KMS-11 (cell line): ENCODE measurements at regions not wholly inside any gene's neighbourhood (a gene's known extent, or its start where the extent isn't known, plus 50 kb on each side); places are given as distances from the start of the nearest gene placed in this dataset.

Experiments used
- H2AFZ ChIP-seq: fragments of 200-600 bp; sonication (generic); 2 replicates; pipeline ENCODE4 v1.6.1; 2016; ENCODE audit warnings: antibody characterized with exemption, mixed run types, low read depth
- H3K27ac ChIP-seq: fragments of 200-600 bp; sonication (generic); 2 replicates; pipeline ENCODE4 v1.6.1; 2016; ENCODE audit warnings: mild to moderate bottlenecking, mixed run types
- H3K27me3 ChIP-seq: fragments of 200-600 bp; sonication (generic); 2 replicates; pipeline ENCODE4 v1.6.1; 2017; ENCODE audit warnings: mild to moderate bottlenecking, low read depth, mixed run types, moderate library complexity; ENCODE audit not compliant: insufficient read depth
- H3K36me3 ChIP-seq: fragments of 200-600 bp; sonication (generic); 2 replicates; pipeline ENCODE4 v1.6.1; 2017; ENCODE audit warnings: mild to moderate bottlenecking, mixed run types; ENCODE audit not compliant: insufficient read depth
- H3K4me1 ChIP-seq: fragments of 200-600 bp; sonication (generic); 2 replicates; pipeline ENCODE4 v1.6.1; 2016; ENCODE audit warnings: mild to moderate bottlenecking, low read depth, mixed run types; ENCODE audit not compliant: poor library complexity, severe bottlenecking
- H3K4me2 ChIP-seq: fragments of 200-600 bp; sonication (generic); 2 replicates; pipeline ENCODE4 v1.7.0; 2016; ENCODE audit warnings: mild to moderate bottlenecking, mixed run types
- H3K4me3 ChIP-seq: fragments of 200-600 bp; sonication (generic); IDR thresholded peaks from 2 replicates; pipeline ENCODE4 v1.6.1; 2017; ENCODE audit warnings: low read depth, low read length, mixed read lengths; ENCODE audit not compliant: insufficient read depth
- H3K79me2 ChIP-seq: fragments of 200-600 bp; sonication (generic); 2 replicates; pipeline ENCODE4 v1.6.1; 2016; ENCODE audit warnings: low read depth, mixed run types; ENCODE audit not compliant: insufficient read depth
- H3K9ac ChIP-seq: fragments of 200-600 bp; sonication (generic); 2 replicates; pipeline ENCODE4 v1.6.1; 2016; ENCODE audit warnings: mild to moderate bottlenecking, mixed run types
- H4K20me1 ChIP-seq: fragments of 200-600 bp; sonication (generic); 2 replicates; pipeline ENCODE4 v1.6.1; 2016; ENCODE audit warnings: mild to moderate bottlenecking, mixed run types; ENCODE audit not compliant: insufficient read depth
- CTCF ChIP-seq: fragments of 200-600 bp; sonication (generic); conservative IDR thresholded peaks from 2 replicates; pipeline ENCODE4 v1.6.1; 2017; ENCODE audit warnings: low read depth, mild to moderate bottlenecking, antibody characterized with exemption, low read length, moderate library complexity, mixed read lengths

DNA sequence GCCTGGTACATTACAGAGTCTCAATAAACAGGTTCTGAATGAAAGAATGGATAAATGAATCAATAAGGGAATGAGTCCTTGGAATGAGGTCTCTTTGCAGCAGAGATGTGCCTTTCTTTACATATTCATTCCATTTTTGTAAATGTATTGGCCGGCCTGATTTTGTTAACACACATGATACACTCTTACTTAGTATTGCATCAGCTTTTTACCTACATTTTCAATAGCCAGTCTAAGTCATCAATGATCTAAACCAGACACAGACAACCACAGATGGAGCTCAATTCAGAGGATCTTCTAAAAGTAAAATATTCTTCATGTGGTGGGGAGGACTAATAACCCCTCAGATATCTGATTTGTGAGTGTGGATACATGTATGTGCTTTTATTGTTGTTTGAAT is 653.1 kb downstream of the LMO4 start:
- no peaks in the 10 kb centered on the region for H3K36me3 ChIP-seq

DNA sequence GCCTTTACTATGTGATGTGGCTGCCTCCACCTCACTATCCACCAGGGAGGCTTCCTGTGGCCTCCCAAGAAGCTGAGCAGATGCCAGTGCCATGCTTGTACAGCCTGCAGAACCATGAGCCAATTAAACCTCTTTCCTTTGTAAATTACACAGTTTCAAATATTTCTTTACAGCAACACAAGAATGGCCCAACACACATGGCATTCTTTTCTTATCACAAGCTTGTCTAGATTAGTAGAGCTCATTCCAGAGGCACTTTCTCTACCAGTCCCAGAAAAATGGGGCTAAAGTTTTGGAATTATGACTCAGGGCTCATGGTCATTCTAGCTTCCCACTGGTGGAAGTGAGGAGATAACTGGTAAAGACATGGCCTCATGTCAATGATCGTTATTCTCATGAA is 655.2 kb downstream of the LMO4 start:
- Histone ChIP-seq H3K9ac (no peak overlapping the region), H3K27ac (no peak overlapping the region), H3K27me3 (no peaks in the 10 kb centered on the region), H3K4me1 (no peaks in the 10 kb centered on the region), H3K4me3 (no peak overlapping the region), H2AFZ (no peak overlapping the region), H4K20me1 (no peaks in the 10 kb centered on the region), H3K4me2 (no peak overlapping the region), H3K36me3 (no peaks in the 10 kb centered on the region), H3K79me2 (no peaks in the 10 kb centered on the region)
- no peak for TF ChIP-seq CTCF

More for the DNA sequence above, 653.1 kb downstream of the LMO4 start:
- no peaks in the 10 kb centered on the region for H4K20me1 ChIP-seq
- H3K9ac ChIP-seq = no peak overlapping the region
- no peaks in the 10 kb centered on the region for H3K27me3 ChIP-seq
- no peak overlapping the region for H3K27ac ChIP-seq
- no peak overlapping the region for H3K4me2 ChIP-seq
- no peak overlapping the region for H3K4me3 ChIP-seq
- H2AFZ ChIP-seq = no peak overlapping the region
- no peaks in the 10 kb centered on the region for H3K79me2 ChIP-seq
- H3K4me1 ChIP-seq = no peaks in the 10 kb centered on the region
- TF ChIP-seq CTCF = no peak

- Histone ChIP-seq H3K27me3 (no peaks in the 10 kb centered on the region), H2AFZ (no peak overlapping the region), H3K9ac (no peak overlapping the region), H3K4me2 (no peak overlapping the region), H3K79me2 (no peaks in the 10 kb centered on the region), H3K27ac (no peak overlapping the region), H3K4me1 (no peaks in the 10 kb centered on the region), H4K20me1 (no peaks in the 10 kb centered on the region), H3K36me3 (no peaks in the 10 kb centered on the region), H3K4me3 (no peak overlapping the region)
- no peak for TF ChIP-seq CTCF
Measured at GRCh38 chr1:87985071-87985470, 656.4 kb downstream of the LMO4 start.

GRCh38 chr1:87986130-87986866 is 657.6 kb downstream of the LMO4 start:
- no peak overlapping the region for H3K27ac ChIP-seq
- H2AFZ ChIP-seq = no peak overlapping the region
- no peak overlapping the region for H3K4me2 ChIP-seq
- no peak for TF ChIP-seq CTCF
- H3K36me3 ChIP-seq = no peaks in the 10 kb centered on the region
- no peak overlapping the region for H3K4me3 ChIP-seq
- no peaks in the 10 kb centered on the region for H3K4me1 ChIP-seq
- H3K9ac ChIP-seq = no peak overlapping the region
- H4K20me1 ChIP-seq = no peaks in the 10 kb centered on the region
- no peaks in the 10 kb centered on the region for H3K27me3 ChIP-seq
- no peaks in the 10 kb centered on the region for H3K79me2 ChIP-seq
